ENCODE measurements at regions not wholly inside any gene's neighbourhood (a gene's known extent, or its start where the extent isn't known, plus 50 kb on each side); places are given as distances from the start of the nearest gene placed in this dataset.

GRCh38 chr18:29084120-29084519, 907.2 kb upstream of the CDH2 start:
- ChIA-PET CTCF (interaction anchor here (0.7 kb wide), 1 partner anchor 721 kb away, joined by 3 read pairs; no protein-coding TSS in a partner anchor), POLR2A (no interaction called here)
- no peak for ATAC-seq
- TF ChIP-seq SREBF2 (IDR thresholded peaks at IDR 0.05) (no peak), CHD4 (IDR thresholded peaks at IDR 0.05; ENCODE audit: borderline replicate concordance) (no peak), KDM5A (IDR thresholded peaks at IDR 0.05) (no peak)
- Histone ChIP-seq H3K4me1 (no peaks in the 10 kb centered on the region), H3K4me3 (no peak overlapping the region), H3K4me2 (no peak overlapping the region), H3K9me3 (no peaks in the 10 kb centered on the region), H3K27ac (no peak overlapping the region)
- DNase-seq (ENCODE audit: low read depth in 1 of 2, low spot score in 1 of 2) = no peak
- no peak for FAIRE-seq

- 52% methylated on average over 4 of the region's 4 CpGs for WGBS (ENCODE audit: missing lambda C conversion rate)
- ATAC-seq (no peak), DNase-seq (ENCODE audit: low read depth in 1 of 2, low spot score in 1 of 2) (no peak), FAIRE-seq (no peak)
- H3K4me3 ChIP-seq = no peak overlapping the region
- no peak overlapping the region for H3K4me2 ChIP-seq
- H3K4me1 ChIP-seq = no peaks in the 10 kb centered on the region
- TF ChIP-seq EHMT2 (IDR thresholded peaks at IDR 0.05; ENCODE audit: low read depth) (no peak), HMGXB4 (CRISPR knock-in tag; IDR thresholded peaks at IDR 0.05; ENCODE audit: borderline replicate concordance) (no peak), FOSL2 (IDR thresholded peaks at IDR 0.05) (no peak), FOSL2 (CRISPR knock-in tag; IDR thresholded peaks at IDR 0.05) (no peak), RFX5 (IDR thresholded peaks at IDR 0.05) (no peak)
- CTCF ChIA-PET = no interaction called here
- no peaks in the 10 kb centered on the region for H3K9me3 ChIP-seq
- POLR2A ChIA-PET = no interaction called here
- no peak overlapping the region for H3K27ac ChIP-seq
Observed at GRCh38 chr18:29083545-29083944, 906.6 kb upstream of the CDH2 start.

- FAIRE-seq (no peak), ATAC-seq (no peak), DNase-seq (ENCODE audit: low read depth in 1 of 2, low spot score in 1 of 2) (no peak)
- WGBS (ENCODE audit: missing lambda C conversion rate) = 53% methylated on average over 3 of the region's 3 CpGs
- H3K9me3 ChIP-seq = no peaks in the 10 kb centered on the region
- no peak overlapping the region for H3K27ac ChIP-seq
- H3K4me3 ChIP-seq = no peak overlapping the region
- POLR2A ChIA-PET = no interaction called here
- CTCF ChIA-PET = no interaction called here
- H3K4me2 ChIP-seq = no peak overlapping the region
- H3K4me1 ChIP-seq = no peaks in the 10 kb centered on the region
- TF ChIP-seq CBX8 (IDR thresholded peaks at IDR 0.05) (no peak), FOXS1 (CRISPR knock-in tag; IDR thresholded peaks at IDR 0.05) (no peak), ESRRA (IDR thresholded peaks at IDR 0.05; ENCODE audit: borderline replicate concordance, low read length) (no peak), EP300 (IDR thresholded peaks at IDR 0.05) (no peak), ELK1 (IDR thresholded peaks at IDR 0.05; ENCODE audit: low read depth, low read length) (no peak), NR3C1 (IDR thresholded peaks at IDR 0.05) (no peak), KDM1A (IDR thresholded peaks at IDR 0.05; ENCODE audit: low read depth) (no peak)
Observed at GRCh38 chr18:29080946-29081345, 904.0 kb upstream of the CDH2 start.

- ChIA-PET POLR2A (no interaction called here), CTCF (no interaction called here)
- H3K4me1 ChIP-seq = no peaks in the 10 kb centered on the region
- TF ChIP-seq POLR2AphosphoS2 (conservative IDR thresholded peaks at IDR 0.05; ENCODE audit: low read length) = no peak
- no peak for TF ChIP-seq CBX2 (IDR thresholded peaks at IDR 0.05; ENCODE audit: borderline replicate concordance, low read depth)
- TF ChIP-seq FOXS1 (CRISPR knock-in tag; IDR thresholded peaks at IDR 0.05) = no peak
- TF ChIP-seq ZNF302 (CRISPR knock-in tag; IDR thresholded peaks at IDR 0.05) = no peak
- TF ChIP-seq ATOH8 (CRISPR knock-in tag; IDR thresholded peaks at IDR 0.05; ENCODE audit: low read depth) = no peak
- TF ChIP-seq CTCF (IDR thresholded peaks at IDR 0.05) = no peak
- TF ChIP-seq POLR2A (IDR thresholded peaks at IDR 0.05; ENCODE audit: low read length) = no peak
- no peak overlapping the region for H3K27ac ChIP-seq
- WGBS (ENCODE audit: missing lambda C conversion rate) = 82% methylated on average over 3 of the region's 3 CpGs
- H3K4me2 ChIP-seq = no peak overlapping the region
- no peaks in the 10 kb centered on the region for H3K9me3 ChIP-seq
- ATAC-seq (no peak), FAIRE-seq (no peak), DNase-seq (ENCODE audit: low read depth in 1 of 2, low spot score in 1 of 2) (no peak)
- H3K4me3 ChIP-seq = no peak overlapping the region
Observed at GRCh38 chr18:29078273-29078672, 901.3 kb upstream of the CDH2 start.
